Glutamatergic neuron (in vitro differentiated cells): ENCODE measurements at regions not wholly inside any gene's neighbourhood (a gene's known extent, or its start where the extent isn't known, plus 50 kb on each side); places are given as distances from the start of the nearest gene placed in this dataset.

Experiments
- DNase-seq: peaks from one replicate; pipeline ENCODE4 v3.0.0; 2022
- H3K27ac Mint-ChIP-seq: one replicate; pipeline ENCODE4 v1.8.0; 2020; ENCODE audit warnings: mild to moderate bottlenecking, mixed read lengths, inconsistent platforms; ENCODE audit not compliant: unreplicated experiment
- H3K27me3 Mint-ChIP-seq: one replicate; pipeline ENCODE4 v1.8.0; 2020; ENCODE audit warnings: mild to moderate bottlenecking, moderate library complexity, mixed read lengths, inconsistent platforms; ENCODE audit not compliant: unreplicated experiment
- H3K36me3 Mint-ChIP-seq: one replicate; pipeline ENCODE4 v1.8.0; 2020; ENCODE audit warnings: mild to moderate bottlenecking, mixed read lengths, inconsistent platforms; ENCODE audit not compliant: unreplicated experiment
- H3K4me1 Mint-ChIP-seq: one replicate; pipeline ENCODE4 v1.8.0; 2020; ENCODE audit warnings: mild to moderate bottlenecking, low read depth, mixed read lengths, inconsistent platforms; ENCODE audit not compliant: unreplicated experiment
- H3K4me3 Mint-ChIP-seq: one replicate; pipeline ENCODE4 v1.8.0; 2020; ENCODE audit warnings: mild to moderate bottlenecking, mixed read lengths, inconsistent platforms; ENCODE audit not compliant: unreplicated experiment
- H3K9me3 Mint-ChIP-seq: one replicate; pipeline ENCODE4 v1.8.0; 2020; ENCODE audit warnings: mild to moderate bottlenecking, moderate library complexity, mixed read lengths, inconsistent platforms; ENCODE audit not compliant: unreplicated experiment
- TF ChIP-seq, protein P1 (sequence below): fragments of 200-600 bp; sonication (generic); IDR thresholded peaks from one replicate; pipeline ENCODE4 v1.5.0; 2021; ENCODE audit not compliant: partially characterized antibody, unreplicated experiment

- TF ChIP-seq, protein P1, sequence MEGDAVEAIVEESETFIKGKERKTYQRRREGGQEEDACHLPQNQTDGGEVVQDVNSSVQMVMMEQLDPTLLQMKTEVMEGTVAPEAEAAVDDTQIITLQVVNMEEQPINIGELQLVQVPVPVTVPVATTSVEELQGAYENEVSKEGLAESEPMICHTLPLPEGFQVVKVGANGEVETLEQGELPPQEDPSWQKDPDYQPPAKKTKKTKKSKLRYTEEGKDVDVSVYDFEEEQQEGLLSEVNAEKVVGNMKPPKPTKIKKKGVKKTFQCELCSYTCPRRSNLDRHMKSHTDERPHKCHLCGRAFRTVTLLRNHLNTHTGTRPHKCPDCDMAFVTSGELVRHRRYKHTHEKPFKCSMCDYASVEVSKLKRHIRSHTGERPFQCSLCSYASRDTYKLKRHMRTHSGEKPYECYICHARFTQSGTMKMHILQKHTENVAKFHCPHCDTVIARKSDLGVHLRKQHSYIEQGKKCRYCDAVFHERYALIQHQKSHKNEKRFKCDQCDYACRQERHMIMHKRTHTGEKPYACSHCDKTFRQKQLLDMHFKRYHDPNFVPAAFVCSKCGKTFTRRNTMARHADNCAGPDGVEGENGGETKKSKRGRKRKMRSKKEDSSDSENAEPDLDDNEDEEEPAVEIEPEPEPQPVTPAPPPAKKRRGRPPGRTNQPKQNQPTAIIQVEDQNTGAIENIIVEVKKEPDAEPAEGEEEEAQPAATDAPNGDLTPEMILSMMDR, result no peak
- Mint-ChIP-seq H3K36me3 (no peaks in the 10 kb centered on the region), H3K9me3 (no peaks in the 10 kb centered on the region)
Observed at GRCh38 chr15:66875588-66876420, 173.8 kb downstream of the SMAD6 start.

GRCh38 chr15:66876421-66876730 lies 174.3 kb downstream of the SMAD6 start:
- Mint-ChIP-seq H3K36me3 (no peaks in the 10 kb centered on the region), H3K27me3 (peaks cover 2% of the 10 kb centered on the region), H3K27ac (no peak overlapping the region), H3K9me3 (no peaks in the 10 kb centered on the region), H3K4me3 (no peak overlapping the region), H3K4me1 (peaks cover 4% of the 10 kb centered on the region)
- no peak for DNase-seq
- TF ChIP-seq, protein P1, result no peak

More at GRCh38 chr15:66875588-66876420, 173.8 kb downstream of the SMAD6 start:
- Mint-ChIP-seq H3K27ac (no peak overlapping the region), H3K27me3 (no peaks in the 10 kb centered on the region), H3K4me1 (peaks cover 4% of the 10 kb centered on the region), H3K4me3 (no peak overlapping the region)
- no peak for DNase-seq

- H3K36me3 Mint-ChIP-seq, result no peaks in the 10 kb centered on the region
- TF ChIP-seq, protein P1, result no peak
Observed at GRCh38 chr15:66876731-66877476, 174.9 kb downstream of the SMAD6 start.

DNA sequence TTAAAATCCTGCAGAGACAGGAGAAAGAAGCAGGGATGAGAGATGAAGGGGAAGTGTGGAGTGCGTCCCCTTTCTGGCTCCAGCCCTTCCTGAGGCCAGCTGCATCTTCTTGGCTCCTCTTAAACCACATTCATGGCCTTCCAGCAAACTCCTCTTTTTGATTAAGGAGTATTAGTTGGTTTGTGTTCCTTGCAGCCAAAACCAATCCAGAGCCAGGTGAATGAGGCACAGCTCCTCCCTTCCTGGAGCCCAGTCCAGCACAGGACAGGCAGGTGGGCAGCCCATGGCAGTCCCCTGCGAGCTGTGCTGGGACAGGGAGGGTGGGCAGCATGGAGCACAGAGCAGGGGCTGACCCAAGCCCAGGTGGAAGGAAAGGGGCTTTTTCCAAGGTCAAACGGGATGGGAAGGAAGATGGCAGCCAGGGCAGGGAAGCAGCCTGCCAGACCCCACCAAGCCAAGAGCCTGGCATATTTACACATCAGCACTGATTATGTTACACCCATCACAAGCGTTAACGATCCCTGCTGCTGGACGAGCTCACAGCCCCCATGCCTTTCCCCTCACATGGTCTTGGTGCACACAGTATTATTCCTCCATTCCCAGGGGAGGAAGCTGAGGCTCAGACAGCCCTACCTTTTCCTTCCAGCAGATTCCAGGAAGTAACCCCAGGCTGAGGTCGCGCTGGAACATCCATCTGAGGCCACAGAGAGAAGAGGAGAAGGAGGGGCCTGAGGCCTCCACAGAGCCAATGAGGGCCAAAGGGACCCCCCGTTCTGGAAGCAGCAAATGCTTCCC lies 175.6 kb downstream of the SMAD6 start:
- Mint-ChIP-seq H3K4me1 (peaks cover 6% of the 10 kb centered on the region), H3K4me3 (no peak overlapping the region), H3K27ac (no peak overlapping the region), H3K36me3 (no peaks in the 10 kb centered on the region), H3K9me3 (no peaks in the 10 kb centered on the region), H3K27me3 (peaks cover 6% of the 10 kb centered on the region)
- no peak for DNase-seq
- TF ChIP-seq, protein P1, result no peak

More at GRCh38 chr15:66876731-66877476, 174.9 kb downstream of the SMAD6 start:
- Mint-ChIP-seq H3K27ac (no peak overlapping the region), H3K4me3 (no peak overlapping the region), H3K27me3 (peaks cover 2% of the 10 kb centered on the region), H3K9me3 (no peaks in the 10 kb centered on the region), H3K4me1 (peaks cover 4% of the 10 kb centered on the region)
- DNase-seq, result no peak
